ENCODE measurements at regions not wholly inside any gene's neighbourhood (a gene's known extent, or its start where the extent isn't known, plus 50 kb on each side); places are given as distances from the start of the nearest gene placed in this dataset.

- no peak for DNase-seq (ENCODE audit: low spot score)
Measured at GRCh38 chr6:23350752-23351453, 775.1 kb upstream of the NRSN1 start.

GRCh38 chr6:23354004-23354403 lies 772.0 kb upstream of the NRSN1 start:
- intact Hi-C loops (cut with DNase I) = no loop called here

More at GRCh38 chr6:23350752-23351453, 775.1 kb upstream of the NRSN1 start:
- intact Hi-C loops (cut with DNase I) = no loop called here

GRCh38 chr6:23357185-23357766 lies 768.7 kb upstream of the NRSN1 start:
- no peak for DNase-seq (ENCODE audit: low spot score)
- intact Hi-C loops (cut with DNase I) = no loop called here

More at GRCh38 chr6:23354004-23354403, 772.0 kb upstream of the NRSN1 start:
- no peak for DNase-seq (ENCODE audit: low spot score)

DNA sequence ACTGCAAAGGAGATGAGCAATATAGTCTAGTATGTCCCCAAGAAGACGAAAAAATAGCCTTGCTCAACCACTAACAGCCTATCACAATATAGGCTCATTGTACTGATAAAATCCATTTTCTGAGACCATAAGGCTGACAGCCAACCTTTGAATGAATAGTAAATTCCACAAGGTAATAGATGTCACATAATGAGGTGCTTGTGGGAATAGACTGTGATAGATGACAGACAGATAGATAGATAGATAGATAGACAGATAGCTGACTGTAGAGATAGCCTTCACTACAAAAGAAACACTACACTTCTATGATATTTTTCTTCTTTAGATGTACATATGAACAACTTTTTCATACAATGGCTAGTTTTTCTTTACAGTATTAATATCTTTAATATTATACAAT lies 760.3 kb upstream of the NRSN1 start:
- intact Hi-C loops (cut with DNase I) = no loop called here
- DNase-seq (ENCODE audit: low spot score) = no peak

DNA sequence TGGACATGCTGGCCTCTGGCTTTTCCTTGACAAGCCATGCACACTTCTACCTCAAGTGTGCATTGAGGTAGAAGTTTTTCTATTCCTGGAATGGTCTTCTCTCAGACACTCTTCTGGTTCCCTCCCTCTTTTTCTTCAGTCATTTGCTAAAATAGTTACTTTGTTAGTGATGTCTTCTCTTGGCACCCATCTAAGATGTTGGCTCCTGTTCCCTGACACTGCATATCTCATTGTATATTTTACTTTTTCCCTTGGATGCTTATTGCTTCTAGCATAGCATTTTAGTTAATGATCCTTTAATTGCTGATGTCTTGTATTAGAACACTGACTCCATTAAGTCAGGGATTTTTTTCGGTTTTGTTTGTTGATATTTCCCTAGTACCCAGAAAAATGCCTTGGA lies 758.7 kb upstream of the NRSN1 start:
- intact Hi-C loops (cut with DNase I) = no loop called here
- DNase-seq (ENCODE audit: low spot score) = no peak

GRCh38 chr6:23368557-23368956 lies 757.5 kb upstream of the NRSN1 start:
- intact Hi-C loops (cut with DNase I) = no loop called here
- DNase-seq (ENCODE audit: low spot score) = no peak

GRCh38 chr6:23370051-23370450 lies 756.0 kb upstream of the NRSN1 start:
- no peak for DNase-seq (ENCODE audit: low spot score)
- intact Hi-C loops (cut with DNase I) = no loop called here

DNA sequence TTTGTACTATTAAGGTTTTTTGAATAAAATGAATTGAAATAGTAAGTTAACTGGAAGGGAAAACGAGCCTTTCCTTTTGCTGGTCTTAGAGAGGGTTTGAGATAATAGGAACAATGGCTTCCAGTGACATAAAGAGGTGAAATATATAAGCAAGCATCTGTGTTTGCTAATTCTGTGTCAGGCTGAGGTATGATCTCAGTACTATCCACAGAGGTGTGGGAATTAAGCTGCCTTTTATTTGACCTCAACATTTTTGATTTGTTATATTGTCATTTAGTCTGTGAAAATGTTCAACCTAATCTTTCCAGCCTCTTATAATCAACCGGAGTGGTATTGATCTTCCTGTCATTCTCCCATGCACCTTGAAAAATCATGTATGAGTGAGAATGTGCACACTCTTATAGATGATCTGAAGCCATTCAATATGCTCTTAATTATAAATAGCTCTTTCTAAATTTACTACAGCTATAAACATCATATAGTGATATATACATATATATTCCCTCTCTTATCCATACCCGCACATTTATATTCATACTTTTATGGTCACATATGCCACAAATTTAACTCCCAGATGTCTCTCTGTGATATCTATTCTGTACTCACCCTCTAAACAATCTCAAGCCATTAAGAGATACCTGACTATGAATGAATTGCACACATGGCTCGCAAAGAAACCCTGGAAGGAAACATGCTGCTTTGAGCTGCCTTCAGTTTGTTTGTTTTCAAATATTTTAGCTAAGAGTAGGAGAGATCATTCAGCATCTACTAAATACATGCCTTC lies 754.7 kb upstream of the NRSN1 start:
- intact Hi-C loops (cut with DNase I) = no loop called here
- DNase-seq (ENCODE audit: low spot score) = no peak

- intact Hi-C loops (cut with DNase I) = no loop called here
- no peak for DNase-seq (ENCODE audit: low spot score)
Measured at GRCh38 chr6:23377830-23378229, 748.2 kb upstream of the NRSN1 start.

- intact Hi-C loops (cut with DNase I) = no loop called here
- no peak for DNase-seq (ENCODE audit: low spot score)
Measured at GRCh38 chr6:23380465-23380864, 745.5 kb upstream of the NRSN1 start.

GRCh38 chr6:23388086-23388783 lies 737.8 kb upstream of the NRSN1 start:
- intact Hi-C loops (cut with DNase I) = no loop called here
- DNase-seq (ENCODE audit: low spot score) = no peak

GRCh38 chr6:23389386-23389785 lies 736.6 kb upstream of the NRSN1 start:
- intact Hi-C loops (cut with DNase I) = no loop called here
- no peak for DNase-seq (ENCODE audit: low spot score)

DNA sequence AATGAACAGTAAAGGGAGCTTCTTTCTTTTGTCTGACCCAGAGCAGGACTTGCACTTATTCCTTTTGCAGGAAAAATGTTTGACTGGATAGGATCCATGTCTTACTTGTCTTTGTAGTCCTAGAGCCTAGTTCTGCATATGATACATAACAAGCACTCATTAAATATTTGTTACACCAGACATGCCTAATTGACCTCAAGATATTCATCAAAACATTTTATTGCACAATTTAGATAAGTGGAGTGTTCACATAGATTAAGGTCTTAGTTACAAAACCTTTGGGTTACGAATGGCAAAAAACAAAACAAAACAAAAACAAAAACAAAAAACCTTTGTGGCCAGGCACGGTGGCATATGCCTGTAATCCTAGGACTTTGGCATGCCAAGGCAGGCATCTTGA lies 735.8 kb upstream of the NRSN1 start:
- DNase-seq (ENCODE audit: low spot score) = no peak
- intact Hi-C loops (cut with DNase I) = no loop called here

DNA sequence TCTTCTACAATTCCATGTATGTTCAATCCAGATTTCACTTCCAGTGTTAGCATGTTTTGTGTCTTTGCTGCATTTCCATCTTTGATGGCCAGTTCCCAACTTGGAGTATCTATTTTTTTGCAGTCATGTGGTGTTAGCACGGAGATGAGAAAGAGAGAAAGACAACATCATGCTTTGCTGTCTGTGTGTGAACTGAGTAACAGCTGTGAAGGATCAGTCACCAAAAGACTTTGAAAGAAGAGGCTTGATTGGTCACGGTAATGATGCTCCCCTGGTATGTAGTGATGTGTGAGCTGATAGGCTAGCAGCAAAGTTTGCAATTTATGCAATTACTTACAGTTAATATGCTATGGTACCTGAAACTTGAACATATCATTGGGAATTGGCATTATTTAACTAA lies 731.3 kb upstream of the NRSN1 start:
- intact Hi-C loops (cut with DNase I) = no loop called here
- no peak for DNase-seq (ENCODE audit: low spot score)

DNA sequence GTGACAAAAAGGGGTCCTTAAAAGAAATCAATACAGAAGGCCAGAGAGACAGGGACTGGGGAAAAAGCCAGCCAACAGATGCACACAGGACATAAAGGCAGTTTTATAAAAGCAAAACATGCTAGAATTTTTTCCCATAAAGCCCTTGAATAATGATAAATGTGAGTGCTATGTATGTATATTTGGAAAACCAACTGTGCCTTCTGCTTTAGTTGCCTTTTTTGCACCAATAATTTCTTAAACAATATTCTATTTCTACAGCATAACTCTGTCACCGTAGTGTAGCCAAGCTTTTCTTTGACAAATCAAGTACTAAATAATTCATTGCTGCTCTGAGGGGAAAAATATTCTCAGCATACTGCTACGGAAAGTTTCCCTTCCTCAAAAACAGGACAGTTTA lies 730.6 kb upstream of the NRSN1 start:
- intact Hi-C loops (cut with DNase I) = no loop called here
- DNase-seq (ENCODE audit: low spot score) = no peak

DNA sequence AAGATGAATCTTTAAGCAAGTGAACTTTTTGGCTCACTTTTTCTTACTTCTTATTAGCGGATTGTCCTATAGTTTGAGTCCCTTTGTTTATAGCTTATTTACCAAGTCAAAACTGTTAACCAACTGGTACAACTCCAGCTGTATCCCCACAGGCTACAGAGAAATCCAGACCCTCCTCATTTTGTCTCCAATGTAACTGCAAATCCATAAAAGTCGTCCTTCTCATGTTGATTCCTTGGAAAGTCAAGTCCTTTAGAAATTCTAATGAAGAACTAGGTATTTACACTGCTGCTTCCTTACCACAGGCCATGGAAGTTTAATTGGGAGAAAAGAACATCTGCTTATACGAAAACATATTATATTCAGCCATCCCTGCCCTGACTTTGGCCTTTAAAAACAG lies 729.1 kb upstream of the NRSN1 start:
- intact Hi-C loops (cut with DNase I) = no loop called here
- no peak for DNase-seq (ENCODE audit: low spot score)

- DNase-seq (ENCODE audit: low spot score) = no peak
- intact Hi-C loops (cut with DNase I) = loop anchor here in 1 of 2 donors (10.0 kb wide), 1 partner anchor 1591 kb away; no protein-coding TSS in a partner anchor
Measured at GRCh38 chr6:23403460-23403859, 722.6 kb upstream of the NRSN1 start.

DNA sequence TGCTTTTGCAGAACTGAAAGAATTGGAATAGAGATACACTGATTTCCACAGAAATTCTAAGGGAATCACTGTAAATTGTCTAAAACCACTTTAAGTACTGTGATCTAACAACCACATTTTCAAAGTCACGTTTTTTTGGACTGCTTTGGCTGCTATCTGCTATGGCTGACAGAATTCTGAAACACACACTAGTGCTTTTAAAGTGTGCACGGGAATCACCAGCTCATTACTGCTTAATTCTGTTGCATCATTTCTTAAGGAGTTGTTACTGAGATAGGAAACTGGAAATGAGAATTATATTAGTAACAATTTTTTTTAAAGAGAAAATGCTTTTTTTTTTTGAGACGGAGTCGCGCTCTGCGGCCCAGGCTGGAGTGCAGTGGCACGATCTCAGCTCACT lies 716.5 kb upstream of the NRSN1 start:
- no peak for DNase-seq (ENCODE audit: low spot score)
- intact Hi-C loops (cut with DNase I) = loop anchor here in 1 of 2 donors (10.0 kb wide), 1 partner anchor 1585 kb away; no protein-coding TSS in a partner anchor

GRCh38 chr6:23410439-23410838 lies 715.6 kb upstream of the NRSN1 start:
- no peak for DNase-seq (ENCODE audit: low spot score)
- intact Hi-C loops (cut with DNase I) = no loop called here

- DNase-seq (ENCODE audit: low spot score) = no peak
- intact Hi-C loops (cut with DNase I) = no loop called here
Measured at GRCh38 chr6:23412770-23413169, 713.2 kb upstream of the NRSN1 start.
